ENCODE measurements at regions not wholly inside any gene's neighbourhood (a gene's known extent, or its start where the extent isn't known, plus 50 kb on each side); places are given as distances from the start of the nearest gene placed in this dataset.
"Not testable (repeated sequence)": the region's sequence is repeated elsewhere in the genome, so short reads cannot be mapped to it uniquely, and the experiment has no call there.

DNA sequence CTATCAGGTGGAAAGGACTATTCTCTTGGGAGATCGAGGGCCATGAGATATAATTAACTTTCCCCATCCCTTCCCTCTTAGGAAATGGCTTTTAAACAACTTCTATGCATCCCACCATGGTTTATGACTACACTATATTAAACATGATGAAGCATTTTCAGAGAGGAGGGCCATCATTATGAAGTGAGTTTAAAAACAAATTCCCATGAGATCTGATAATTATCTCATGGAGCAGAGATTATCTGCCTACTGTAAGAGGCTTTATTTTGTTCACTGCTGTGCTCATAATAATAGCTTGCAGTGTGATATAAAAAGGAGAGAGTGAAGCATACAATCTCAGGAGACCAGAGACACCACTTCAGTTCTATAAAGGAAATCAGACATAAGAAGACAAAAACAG lies 330.5 kb upstream of the ZFP42 start:
- Histone ChIP-seq H3K9me3 (ENCODE audit: insufficient read depth, low read depth, low read length) (peaks cover 9% of the 10 kb centered on the region), H3K36me3 (ENCODE audit: insufficient read depth, low read depth, low read length) (no peaks in the 10 kb centered on the region), H3K9ac (ENCODE audit: low read depth, low read length) (no peak overlapping the region), H3K27ac (ENCODE audit: low read length) (no peak overlapping the region), H3K4me1 (ENCODE audit: insufficient read depth, low read length) (no peaks in the 10 kb centered on the region), H3K4me3 (ENCODE audit: low read length) (no peak overlapping the region), H3K27me3 (ENCODE audit: insufficient read depth, low read length) (no peaks in the 10 kb centered on the region)

DNA sequence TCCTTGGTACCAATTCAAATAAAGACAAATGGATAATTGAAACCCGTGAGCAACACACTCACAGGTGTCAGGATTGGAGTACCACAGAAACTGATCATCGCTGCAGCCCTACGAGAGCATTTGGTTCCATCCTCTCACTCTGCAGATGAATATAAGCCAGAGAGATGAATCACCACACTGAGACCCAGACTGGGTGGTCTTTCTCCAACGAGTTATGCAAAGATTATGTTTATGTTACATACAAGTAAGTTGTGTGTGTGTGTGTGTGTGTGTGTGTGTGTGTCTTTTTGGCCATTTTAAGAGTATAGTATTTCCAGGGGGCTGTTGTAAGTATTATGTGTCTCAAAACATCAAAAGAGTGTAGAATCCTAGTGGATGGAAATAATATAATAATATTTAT lies 329.5 kb upstream of the ZFP42 start:
- Histone ChIP-seq H3K4me1 (ENCODE audit: insufficient read depth, low read length) (no peaks in the 10 kb centered on the region), H3K9ac (ENCODE audit: low read depth, low read length) (no peak overlapping the region), H3K9me3 (ENCODE audit: insufficient read depth, low read depth, low read length) (peaks cover 4% of the 10 kb centered on the region), H3K36me3 (ENCODE audit: insufficient read depth, low read depth, low read length) (no peaks in the 10 kb centered on the region), H3K4me3 (ENCODE audit: low read length) (no peak overlapping the region), H3K27me3 (ENCODE audit: insufficient read depth, low read length) (no peaks in the 10 kb centered on the region), H3K27ac (ENCODE audit: low read length) (no peak overlapping the region)

DNA sequence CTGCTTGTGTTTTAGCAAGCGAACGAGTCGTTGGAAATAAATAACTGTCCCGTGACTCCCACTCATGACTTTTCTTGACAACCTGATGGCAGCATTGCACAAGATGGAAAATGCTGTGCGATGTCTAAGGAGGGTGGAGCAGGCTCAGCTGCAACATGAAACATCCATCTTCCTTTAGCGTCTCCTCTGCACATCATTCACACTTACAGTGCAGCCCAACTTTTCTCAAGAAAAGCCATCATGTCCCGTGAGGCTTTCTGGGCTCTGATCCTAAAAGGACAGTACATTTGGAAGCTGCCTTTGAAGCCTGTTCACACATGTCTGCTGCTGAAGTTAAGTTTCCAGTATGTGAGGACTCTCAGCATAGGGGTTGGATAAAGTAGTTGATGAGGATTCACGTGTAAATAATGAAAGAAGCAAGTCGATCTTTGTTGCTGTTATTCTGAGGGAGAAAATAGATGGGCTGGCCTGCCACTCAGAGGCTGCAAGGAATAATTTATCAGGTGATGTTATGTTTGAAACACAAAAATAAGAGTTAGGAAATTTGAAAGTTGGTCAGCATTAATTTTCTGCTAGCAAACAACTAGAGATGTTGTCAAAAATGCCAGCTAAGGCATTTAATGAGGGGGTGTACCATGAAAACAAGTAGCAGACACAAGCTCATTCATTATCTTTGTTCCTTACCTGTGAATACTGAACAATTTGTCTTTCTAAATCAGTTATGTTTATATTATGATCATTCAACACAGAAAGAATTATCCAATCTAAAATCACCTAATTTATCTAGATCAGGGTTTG lies 328.7 kb upstream of the ZFP42 start:
- Histone ChIP-seq H3K9me3 (ENCODE audit: insufficient read depth, low read depth, low read length) (no peaks in the 10 kb centered on the region), H3K27me3 (ENCODE audit: insufficient read depth, low read length) (no peaks in the 10 kb centered on the region), H3K27ac (ENCODE audit: low read length) (no peak overlapping the region), H3K36me3 (ENCODE audit: insufficient read depth, low read depth, low read length) (no peaks in the 10 kb centered on the region), H3K4me1 (ENCODE audit: insufficient read depth, low read length) (no peaks in the 10 kb centered on the region), H3K9ac (ENCODE audit: low read depth, low read length) (no peak overlapping the region), H3K4me3 (ENCODE audit: low read length) (no peak overlapping the region)

DNA sequence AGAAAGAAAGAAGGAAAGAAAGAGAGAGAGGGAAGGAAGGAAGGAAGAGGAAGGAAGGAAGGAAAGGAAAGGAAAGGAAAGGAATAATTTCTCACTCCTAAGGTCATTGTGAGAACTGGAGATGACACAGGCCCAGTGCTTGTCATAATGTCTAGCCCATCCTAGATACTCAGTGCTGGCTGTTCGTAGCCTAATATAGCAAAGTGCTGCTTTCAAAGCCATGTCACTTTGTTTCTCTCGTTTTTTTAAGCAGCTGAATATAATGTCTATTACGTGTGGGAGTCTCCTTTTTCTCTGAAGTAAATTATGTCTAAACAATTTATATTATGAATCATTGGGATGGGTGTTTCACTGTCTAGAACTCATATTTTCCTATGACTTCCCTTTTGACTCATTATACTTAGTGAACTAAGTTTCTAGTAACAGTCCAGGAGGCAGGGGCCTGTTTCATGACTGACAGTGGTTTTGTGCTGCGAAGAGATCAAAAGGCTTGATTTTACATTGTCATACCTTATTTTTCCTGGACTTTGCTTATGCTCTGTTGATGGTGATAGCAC lies 327.0 kb upstream of the ZFP42 start:
- no peaks in the 10 kb centered on the region for H3K9me3 ChIP-seq (ENCODE audit: insufficient read depth, low read depth, low read length)
- no peaks in the 10 kb centered on the region for H3K36me3 ChIP-seq (ENCODE audit: insufficient read depth, low read depth, low read length)
- no peak overlapping the region for H3K27ac ChIP-seq (ENCODE audit: low read length)
- H3K4me3 ChIP-seq (ENCODE audit: low read length): no peak overlapping the region
- no peaks in the 10 kb centered on the region for H3K4me1 ChIP-seq (ENCODE audit: insufficient read depth, low read length)
- no peaks in the 10 kb centered on the region for H3K27me3 ChIP-seq (ENCODE audit: insufficient read depth, low read length)
- no peak overlapping the region for H3K9ac ChIP-seq (ENCODE audit: low read depth, low read length)

DNA sequence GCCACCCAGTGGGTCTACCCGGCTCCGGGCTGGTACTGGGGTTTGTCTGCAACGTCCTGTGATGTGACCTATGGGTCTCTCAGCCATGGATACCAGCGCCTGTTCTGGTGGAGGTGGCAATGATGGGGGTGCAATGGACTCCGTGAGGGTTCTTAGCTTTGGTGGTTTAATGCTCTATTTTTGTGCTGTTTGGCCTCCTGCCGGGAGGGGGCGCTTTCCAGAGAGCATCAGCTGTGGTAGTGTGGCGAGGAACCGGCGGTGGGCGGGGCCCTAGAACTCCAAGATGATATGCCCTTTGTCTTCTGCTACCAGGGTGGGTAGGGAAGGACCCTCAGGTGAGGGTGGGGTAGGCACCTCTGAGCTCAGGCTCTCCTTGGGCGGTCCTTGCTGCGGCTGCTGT lies 324.1 kb upstream of the ZFP42 start:
- not testable (repeated sequence) for H3K9me3 ChIP-seq (ENCODE audit: insufficient read depth, low read depth, low read length); H3K9ac ChIP-seq (ENCODE audit: low read depth, low read length); H3K27ac ChIP-seq (ENCODE audit: low read length); H3K4me1 ChIP-seq (ENCODE audit: insufficient read depth, low read length); H3K27me3 ChIP-seq (ENCODE audit: insufficient read depth, low read length); H3K36me3 ChIP-seq (ENCODE audit: insufficient read depth, low read depth, low read length); H3K4me3 ChIP-seq (ENCODE audit: low read length)

DNA sequence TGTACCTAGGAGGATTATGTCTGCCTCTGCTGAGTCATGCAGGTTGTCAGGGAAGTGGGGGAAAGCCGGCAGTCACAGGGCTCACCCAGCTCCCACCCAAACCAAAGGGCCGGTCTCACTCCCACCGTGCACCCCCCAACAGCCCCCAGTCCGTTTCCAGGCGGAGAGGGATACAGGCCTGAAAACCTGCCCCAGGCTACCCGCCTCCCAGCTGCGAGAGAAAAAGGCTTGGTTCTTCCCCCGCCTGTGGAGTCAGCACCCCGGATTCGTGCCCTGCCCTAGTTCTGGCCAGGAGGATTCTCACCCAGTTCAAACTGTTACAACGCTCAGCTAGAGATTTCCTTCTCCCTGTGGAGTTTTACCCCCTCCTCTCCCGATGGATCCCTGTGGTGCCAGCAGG lies 323.6 kb upstream of the ZFP42 start:
- not testable (repeated sequence) for H3K9ac ChIP-seq (ENCODE audit: low read depth, low read length)

DNA sequence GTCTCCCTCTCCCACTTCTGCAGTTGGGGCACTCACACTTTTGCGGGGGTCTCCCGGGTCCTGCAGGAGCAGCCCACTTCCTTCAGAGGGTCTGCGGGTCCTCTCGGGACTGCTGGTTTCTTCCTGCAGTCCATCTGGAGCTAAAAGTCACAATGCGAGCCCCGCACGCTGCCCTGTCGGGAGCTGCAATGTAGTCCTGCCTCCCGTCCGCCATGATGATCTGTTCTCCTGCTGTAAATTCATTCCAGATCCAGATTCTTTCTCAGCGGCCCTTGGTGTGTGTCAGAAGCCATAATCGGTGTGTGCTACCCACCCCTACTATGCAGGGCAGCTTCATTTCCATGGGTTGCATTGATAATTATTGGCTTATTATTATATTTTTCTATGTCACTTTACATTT lies 323.0 kb upstream of the ZFP42 start:
- H3K9ac ChIP-seq (ENCODE audit: low read depth, low read length); H3K27ac ChIP-seq (ENCODE audit: low read length); H3K27me3 ChIP-seq (ENCODE audit: insufficient read depth, low read length); H3K4me1 ChIP-seq (ENCODE audit: insufficient read depth, low read length); H3K9me3 ChIP-seq (ENCODE audit: insufficient read depth, low read depth, low read length); H3K36me3 ChIP-seq (ENCODE audit: insufficient read depth, low read depth, low read length); H3K4me3 ChIP-seq (ENCODE audit: low read length): not testable (repeated sequence)

More for the DNA sequence above, 323.6 kb upstream of the ZFP42 start:
- H3K4me3 ChIP-seq (ENCODE audit: low read length); H3K4me1 ChIP-seq (ENCODE audit: insufficient read depth, low read length); H3K27ac ChIP-seq (ENCODE audit: low read length); H3K9me3 ChIP-seq (ENCODE audit: insufficient read depth, low read depth, low read length); H3K36me3 ChIP-seq (ENCODE audit: insufficient read depth, low read depth, low read length); H3K27me3 ChIP-seq (ENCODE audit: insufficient read depth, low read length): not testable (repeated sequence)

DNA sequence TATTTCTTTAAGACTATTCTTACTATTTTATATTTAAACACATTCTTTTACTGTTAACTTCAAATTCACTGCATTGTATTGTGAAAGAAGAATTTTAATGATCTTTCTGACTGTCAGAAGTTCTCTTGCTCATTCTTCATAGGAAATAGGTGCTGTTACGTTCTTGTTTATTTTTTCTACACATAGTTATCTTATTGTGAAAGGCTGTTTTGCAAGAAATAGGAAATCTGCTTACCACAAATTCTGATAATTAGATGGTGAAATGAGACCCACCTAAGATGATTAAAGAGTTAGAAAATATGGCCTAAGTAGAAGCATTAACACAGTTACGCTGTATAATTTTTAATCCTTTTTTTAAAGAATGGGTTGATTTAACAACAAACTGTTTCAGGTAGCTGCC lies 316.1 kb upstream of the ZFP42 start:
- H3K27me3 ChIP-seq (ENCODE audit: insufficient read depth, low read length): no peaks in the 10 kb centered on the region
- no peak overlapping the region for H3K4me3 ChIP-seq (ENCODE audit: low read length)
- H3K9ac ChIP-seq (ENCODE audit: low read depth, low read length): no peak overlapping the region
- no peaks in the 10 kb centered on the region for H3K9me3 ChIP-seq (ENCODE audit: insufficient read depth, low read depth, low read length)
- H3K4me1 ChIP-seq (ENCODE audit: insufficient read depth, low read length): no peaks in the 10 kb centered on the region
- H3K27ac ChIP-seq (ENCODE audit: low read length): no peak overlapping the region
- no peaks in the 10 kb centered on the region for H3K36me3 ChIP-seq (ENCODE audit: insufficient read depth, low read depth, low read length)

DNA sequence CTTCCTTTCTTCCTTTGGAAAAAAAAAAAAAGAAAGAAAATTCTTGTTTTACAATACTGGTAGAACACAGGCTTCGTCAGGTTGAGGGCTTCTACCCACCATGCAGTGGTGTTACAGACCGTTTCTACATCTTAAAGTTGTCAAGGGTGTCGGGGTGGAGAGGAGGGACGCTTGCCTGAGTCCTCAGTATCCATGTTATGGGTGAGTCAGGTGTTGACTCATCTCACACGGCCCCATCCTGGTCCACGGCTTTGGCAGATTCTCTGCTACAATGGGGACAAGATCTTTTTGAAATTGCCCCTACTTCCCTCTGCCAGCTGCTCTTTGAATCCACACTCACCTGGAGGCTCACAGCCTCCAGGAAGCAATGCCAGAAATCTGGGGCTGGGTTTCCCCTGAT lies 310.3 kb upstream of the ZFP42 start:
- Histone ChIP-seq H3K9ac (ENCODE audit: low read depth, low read length) (no peak overlapping the region), H3K9me3 (ENCODE audit: insufficient read depth, low read depth, low read length) (no peaks in the 10 kb centered on the region), H3K36me3 (ENCODE audit: insufficient read depth, low read depth, low read length) (no peaks in the 10 kb centered on the region), H3K4me1 (ENCODE audit: insufficient read depth, low read length) (no peaks in the 10 kb centered on the region), H3K4me3 (ENCODE audit: low read length) (no peak overlapping the region), H3K27me3 (ENCODE audit: insufficient read depth, low read length) (no peaks in the 10 kb centered on the region), H3K27ac (ENCODE audit: low read length) (no peak overlapping the region)

DNA sequence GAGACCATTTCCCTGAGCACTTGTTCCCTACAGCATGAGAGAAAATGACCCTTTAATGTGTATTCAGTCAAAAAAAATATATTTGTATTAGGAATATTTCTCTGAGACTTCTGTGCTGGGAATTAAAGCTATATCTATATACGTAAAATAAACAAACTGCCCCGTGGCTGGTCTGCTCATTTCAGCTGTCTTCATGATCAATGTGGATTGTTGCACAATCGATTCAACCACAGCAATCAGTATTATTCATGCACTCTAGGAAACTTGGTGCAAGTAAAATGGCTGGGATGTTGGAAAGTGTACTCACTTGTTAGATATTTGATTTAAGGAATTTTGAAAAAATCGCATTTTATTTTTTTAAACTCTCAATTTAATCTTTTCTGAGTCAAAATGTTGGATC lies 307.9 kb upstream of the ZFP42 start:
- Histone ChIP-seq H3K27me3 (ENCODE audit: insufficient read depth, low read length) (no peaks in the 10 kb centered on the region), H3K36me3 (ENCODE audit: insufficient read depth, low read depth, low read length) (no peaks in the 10 kb centered on the region), H3K9me3 (ENCODE audit: insufficient read depth, low read depth, low read length) (no peaks in the 10 kb centered on the region), H3K9ac (ENCODE audit: low read depth, low read length) (no peak overlapping the region), H3K27ac (ENCODE audit: low read length) (no peak overlapping the region), H3K4me1 (ENCODE audit: insufficient read depth, low read length) (no peaks in the 10 kb centered on the region), H3K4me3 (ENCODE audit: low read length) (no peak overlapping the region)

DNA sequence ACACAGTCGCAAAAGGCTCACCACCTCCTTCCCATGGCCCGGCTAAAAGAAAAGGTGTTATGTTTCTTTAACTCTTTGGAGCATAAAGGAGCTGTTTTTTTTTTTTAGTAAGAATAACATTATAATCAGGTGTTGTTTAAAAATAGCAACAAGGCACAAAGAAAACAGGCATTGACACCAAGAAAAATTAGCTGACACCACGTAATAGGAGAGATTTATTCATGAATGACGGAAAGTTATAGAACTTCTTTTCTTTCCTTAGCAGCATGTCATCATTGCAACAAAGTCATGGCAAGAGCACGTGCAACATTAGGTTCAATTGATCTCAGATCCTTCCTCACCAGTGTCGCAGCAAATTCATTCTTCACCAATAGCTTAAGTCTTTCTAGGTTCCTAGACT lies 302.9 kb upstream of the ZFP42 start:
- no peak overlapping the region for H3K9ac ChIP-seq (ENCODE audit: low read depth, low read length)
- no peaks in the 10 kb centered on the region for H3K36me3 ChIP-seq (ENCODE audit: insufficient read depth, low read depth, low read length)
- H3K27ac ChIP-seq (ENCODE audit: low read length): no peak overlapping the region
- no peaks in the 10 kb centered on the region for H3K9me3 ChIP-seq (ENCODE audit: insufficient read depth, low read depth, low read length)
- H3K4me1 ChIP-seq (ENCODE audit: insufficient read depth, low read length): no peaks in the 10 kb centered on the region
- no peaks in the 10 kb centered on the region for H3K27me3 ChIP-seq (ENCODE audit: insufficient read depth, low read length)
- H3K4me3 ChIP-seq (ENCODE audit: low read length): no peak overlapping the region

DNA sequence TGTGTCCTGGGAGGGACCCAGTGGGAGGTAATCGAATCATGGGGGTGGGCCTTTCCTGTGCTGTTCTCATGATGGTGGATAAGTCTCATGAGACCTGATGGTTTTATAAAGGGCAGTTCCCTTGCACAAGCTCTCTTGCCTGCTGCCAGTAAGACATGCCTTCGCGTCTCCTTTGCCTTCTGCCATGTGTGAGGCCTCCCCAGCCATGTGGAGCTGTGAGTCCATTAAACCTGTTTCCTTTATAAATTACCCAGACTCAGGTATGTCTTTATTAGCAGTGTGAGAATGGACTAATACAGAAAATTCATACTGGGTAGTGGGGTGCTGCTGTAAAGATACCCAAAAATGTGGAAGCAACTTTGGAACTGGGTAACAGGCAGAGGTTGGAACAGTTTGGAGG lies 300.0 kb upstream of the ZFP42 start:
- H3K4me3 ChIP-seq (ENCODE audit: low read length); H3K27ac ChIP-seq (ENCODE audit: low read length); H3K36me3 ChIP-seq (ENCODE audit: insufficient read depth, low read depth, low read length); H3K9me3 ChIP-seq (ENCODE audit: insufficient read depth, low read depth, low read length); H3K4me1 ChIP-seq (ENCODE audit: insufficient read depth, low read length); H3K9ac ChIP-seq (ENCODE audit: low read depth, low read length); H3K27me3 ChIP-seq (ENCODE audit: insufficient read depth, low read length): not testable (repeated sequence)

Measured in iPS-20b (cell line).